Endothelial cell of umbilical vein (primary cell): ENCODE measurements at regions not wholly inside any gene's neighbourhood (a gene's known extent, or its start where the extent isn't known, plus 50 kb on each side); places are given as distances from the start of the nearest gene placed in this dataset.
"Not testable (repeated sequence)": the region's sequence is repeated elsewhere in the genome, so short reads cannot be mapped to it uniquely, and the experiment has no call there.

Experiments used
- CTCF ChIP-seq, 2 donors: IDR thresholded peaks; 1 replicate in 1 of 2; 2 replicates in 1 of 2; pipeline ENCODE4 v1.5.1; 2011; ENCODE audit warnings: low read length in 2 of 2, mild to moderate bottlenecking in 2 of 2, moderate library complexity in 2 of 2, control low read depth in 1 of 2, inconsistent platforms in 1 of 2, low read depth in 1 of 2; ENCODE audit not compliant: insufficient read depth in 1 of 2; ENCODE audit errors: extremely low read depth in 1 of 2
- EZH2 ChIP-seq: IDR thresholded peaks from 2 replicates; pipeline ENCODE4 v1.6.1; 2012; ENCODE audit warnings: borderline replicate concordance, low read depth, mild to moderate bottlenecking, moderate library complexity, low read length, inconsistent platforms; ENCODE audit not compliant: severe bottlenecking
- MYC ChIP-seq: IDR thresholded peaks from one replicate; pipeline ENCODE4 v1.6.1; 2011; ENCODE audit warnings: mild to moderate bottlenecking, low read depth, low read length
- POLR2A ChIP-seq: IDR thresholded peaks from 2 replicates; pipeline ENCODE4 v1.6.1; 2012; ENCODE audit warnings: low read depth, mild to moderate bottlenecking, control low read depth, low read length
- POLR2AphosphoS5 ChIP-seq: IDR thresholded peaks from 2 replicates; pipeline ENCODE4 v1.6.1; 2012; ENCODE audit warnings: low read depth, mild to moderate bottlenecking, control low read depth, low read length, moderate library complexity; ENCODE audit not compliant: insufficient read depth

- not testable (repeated sequence) for TF ChIP-seq CTCF (IDR thresholded peaks at IDR 0.05; ENCODE audit: extremely low read depth in 1 of 2, insufficient read depth in 1 of 2, low read depth in 1 of 2, low read length in 2 of 2); EZH2; POLR2A; MYC; POLR2AphosphoS5
Measured at GRCh38 chr21:6136732-6137131, 4384.7 kb upstream of the TPTE start.
